COLO829 (cell line): ENCODE measurements at regions not wholly inside any gene's neighbourhood (a gene's known extent, or its start where the extent isn't known, plus 50 kb on each side); places are given as distances from the start of the nearest gene placed in this dataset.
A peak's percentile ranks its signal among the peaks of the same experiment; 100 is the strongest.

ENCODE experiments used
- DNase-seq: peaks from one replicate; pipeline ENCODE4 v3.0.0; 2012; ENCODE audit warnings: low spot score

DNA sequence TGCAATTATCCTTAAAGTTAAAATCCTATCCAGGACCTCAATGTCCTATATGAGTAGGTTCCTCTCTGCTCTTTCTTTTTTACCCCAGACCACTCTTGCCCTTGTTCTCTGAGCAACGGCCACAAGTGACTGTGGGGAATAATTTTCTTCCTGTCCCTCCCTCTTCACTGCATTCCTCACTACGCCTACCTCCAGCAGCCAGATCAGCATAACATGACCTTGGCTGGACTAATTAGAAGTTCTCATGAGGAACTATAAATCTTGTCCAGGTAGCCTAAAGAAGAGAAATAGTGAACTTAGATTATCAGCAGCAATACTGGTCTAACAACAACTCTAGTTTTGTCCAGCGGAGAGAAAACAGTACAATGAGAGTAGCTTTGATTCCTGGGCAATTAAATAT lies 643.8 kb upstream of the KLHL29 start:
- DNase-seq = no peak

DNA sequence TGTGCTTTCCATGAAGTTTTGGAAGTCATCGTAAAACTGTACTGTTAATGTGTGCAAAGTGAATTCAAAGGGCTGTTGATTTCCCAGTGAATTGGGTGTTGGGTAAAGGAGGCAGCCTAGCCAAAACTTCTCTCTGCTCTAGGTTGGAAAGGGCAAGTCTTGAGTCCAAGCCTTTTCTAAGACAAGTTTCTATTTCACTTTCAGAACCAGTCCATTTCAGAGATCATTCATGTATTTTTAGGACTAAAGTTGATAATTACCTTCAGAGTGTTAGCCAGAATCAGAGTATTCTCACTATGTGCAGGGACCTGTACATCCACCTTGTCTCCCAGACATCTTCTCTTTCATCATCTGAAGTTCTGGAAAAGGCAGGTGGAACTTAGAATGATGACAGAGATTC lies 636.1 kb upstream of the KLHL29 start:
- DNase-seq = no peak

- DNase-seq = no peak
These were observed 631.5 kb upstream of the KLHL29 start for GRCh38 chr2:22753476-22753875.

DNA sequence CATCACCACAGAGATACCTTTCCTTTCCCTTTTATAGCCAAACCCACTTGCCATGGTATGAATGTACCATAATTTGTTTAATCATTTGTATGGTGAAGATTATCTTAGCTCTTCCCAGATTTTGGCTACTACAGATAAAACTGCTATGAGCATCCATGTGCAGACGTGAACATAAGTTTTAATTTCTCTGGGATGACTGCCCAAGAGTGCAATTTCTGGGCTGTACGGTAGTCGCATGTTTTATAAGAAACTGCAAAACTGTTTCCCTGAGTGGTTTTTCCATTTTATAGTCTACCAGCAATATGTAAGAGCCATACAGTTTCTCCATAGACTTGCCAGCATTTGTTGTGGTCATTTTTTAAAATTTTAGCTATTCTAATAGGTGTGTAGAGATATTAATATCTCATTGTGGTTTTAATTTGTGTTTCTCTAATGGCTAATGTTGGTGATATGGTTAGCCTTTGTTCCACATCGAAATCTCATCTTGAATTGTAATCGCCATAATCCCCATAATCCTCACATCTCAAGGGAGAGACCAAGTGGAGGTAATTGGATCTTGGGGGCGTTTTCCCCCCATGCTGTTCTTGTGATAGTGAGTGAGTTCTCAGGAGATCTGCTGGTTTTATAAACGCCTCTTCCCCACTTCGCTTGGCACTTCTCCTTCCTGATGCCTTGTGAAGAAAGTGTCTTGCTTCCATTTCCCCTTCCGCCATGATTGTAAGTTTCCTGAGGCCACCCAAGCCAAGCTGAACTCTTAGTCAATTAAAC lies 628.5 kb upstream of the KLHL29 start:
- no peak for DNase-seq

GRCh38 chr2:22769497-22769896 lies 615.5 kb upstream of the KLHL29 start:
- DNase-seq = no peak

- no peak for DNase-seq
These were observed 600.4 kb upstream of the KLHL29 start for GRCh38 chr2:22784566-22784965.

- no peak for DNase-seq
These were observed 598.2 kb upstream of the KLHL29 start for GRCh38 chr2:22786817-22787216.

DNA sequence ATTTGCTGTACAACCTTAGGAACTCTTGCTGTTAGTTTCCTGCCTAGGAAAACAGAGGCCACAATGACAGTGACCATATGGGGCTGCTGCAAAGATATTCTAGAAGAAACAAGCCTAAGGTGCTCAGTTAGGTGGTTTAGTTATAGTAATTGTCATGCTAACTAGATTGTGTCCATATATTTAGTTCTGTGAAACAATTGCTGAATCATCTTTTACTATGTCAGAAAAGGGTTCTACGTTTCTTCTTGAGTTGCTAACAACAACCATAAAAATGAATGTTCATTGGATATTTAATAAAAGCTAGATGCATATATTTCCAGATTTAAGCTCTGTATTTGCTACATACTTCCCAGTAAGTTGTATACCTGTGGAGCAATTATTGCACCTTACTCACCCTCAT lies 597.2 kb upstream of the KLHL29 start:
- no peak for DNase-seq

DNA sequence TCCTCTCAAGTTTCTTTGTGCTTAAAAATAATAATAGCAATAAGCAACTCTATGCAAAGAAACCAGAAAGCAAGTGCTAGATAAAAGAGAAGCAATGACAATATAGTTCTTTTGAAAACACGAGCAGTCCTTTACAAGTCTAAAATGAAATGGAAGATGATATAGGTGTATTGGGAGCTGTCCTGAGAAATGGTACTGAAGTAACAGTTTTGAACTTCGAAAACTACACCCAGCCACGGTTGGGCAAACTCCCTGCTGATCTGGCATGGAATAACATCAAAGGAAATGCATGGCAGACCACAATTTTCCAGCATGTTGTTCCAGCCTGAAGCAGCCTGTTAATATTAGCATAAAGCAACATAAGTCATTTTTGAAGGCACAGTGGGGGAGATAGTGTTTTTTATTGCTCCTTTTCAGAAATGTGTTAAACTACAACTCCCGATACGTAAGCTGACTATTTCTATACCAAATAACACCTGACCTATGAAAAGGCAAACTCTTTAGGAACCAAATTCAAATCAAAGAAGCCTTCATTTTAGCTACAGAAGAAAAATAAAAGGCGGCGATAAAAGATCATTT lies 596.1 kb upstream of the KLHL29 start:
- no peak for DNase-seq

GRCh38 chr2:22795287-22795866 lies 589.6 kb upstream of the KLHL29 start:
- no peak for DNase-seq

- no peak for DNase-seq
These were observed 586.6 kb upstream of the KLHL29 start for GRCh38 chr2:22798386-22798785.

GRCh38 chr2:22800412-22800811 lies 584.6 kb upstream of the KLHL29 start:
- no peak for DNase-seq

- DNase-seq = no peak
These were observed 583.9 kb upstream of the KLHL29 start for GRCh38 chr2:22801071-22801470.

DNA sequence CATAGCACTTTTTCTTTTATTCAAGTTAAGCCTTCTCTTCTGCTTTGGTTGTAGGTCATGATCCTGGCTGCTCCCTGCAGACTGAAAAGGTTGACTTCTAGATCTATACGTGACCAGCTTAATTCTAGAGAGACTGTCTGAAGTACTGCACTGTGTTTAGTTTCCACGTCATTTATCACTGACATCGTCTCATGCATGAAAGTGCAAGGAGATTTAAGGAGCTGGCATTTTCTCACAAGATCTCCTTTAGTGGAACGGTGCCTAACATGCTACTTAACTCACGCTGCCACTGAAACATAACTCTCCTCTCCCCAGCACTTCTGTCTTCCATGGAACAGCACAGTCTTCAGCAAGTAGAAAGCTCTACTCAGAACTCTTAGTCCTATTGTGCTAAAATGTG lies 583.0 kb upstream of the KLHL29 start:
- no peak for DNase-seq

GRCh38 chr2:22807872-22808271 lies 577.1 kb upstream of the KLHL29 start:
- DNase-seq = no peak

GRCh38 chr2:22810602-22811001 lies 574.4 kb upstream of the KLHL29 start:
- no peak for DNase-seq

DNA sequence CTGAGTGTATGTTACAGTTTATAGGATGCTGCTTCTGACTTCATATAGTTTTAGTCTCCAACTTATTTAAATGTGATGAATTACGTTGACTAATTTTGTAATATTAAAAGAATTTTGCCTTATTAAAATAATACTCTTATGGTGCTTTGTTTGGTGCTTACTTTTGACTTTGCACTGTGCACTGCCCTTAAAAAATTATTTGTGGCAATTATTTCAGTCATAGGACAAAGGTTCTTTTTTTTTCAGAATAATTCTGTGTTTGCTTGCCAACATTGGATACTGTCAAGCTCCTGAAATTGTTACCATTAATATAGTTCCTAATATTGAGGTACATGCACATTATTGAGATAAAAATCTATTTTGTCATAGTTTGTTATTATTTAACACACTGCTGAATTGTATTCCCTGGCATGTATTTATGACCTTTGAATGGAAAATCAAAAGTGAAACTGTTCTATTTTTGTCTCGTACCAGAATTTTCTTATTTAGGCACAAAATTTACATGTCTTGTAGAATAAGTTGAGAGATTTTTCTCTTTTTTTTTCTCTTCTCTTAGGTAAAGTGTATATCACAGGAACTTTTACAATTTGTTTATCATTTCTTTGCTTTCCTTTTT lies 572.8 kb upstream of the KLHL29 start:
- DNase-seq = peak; percentile 13

DNA sequence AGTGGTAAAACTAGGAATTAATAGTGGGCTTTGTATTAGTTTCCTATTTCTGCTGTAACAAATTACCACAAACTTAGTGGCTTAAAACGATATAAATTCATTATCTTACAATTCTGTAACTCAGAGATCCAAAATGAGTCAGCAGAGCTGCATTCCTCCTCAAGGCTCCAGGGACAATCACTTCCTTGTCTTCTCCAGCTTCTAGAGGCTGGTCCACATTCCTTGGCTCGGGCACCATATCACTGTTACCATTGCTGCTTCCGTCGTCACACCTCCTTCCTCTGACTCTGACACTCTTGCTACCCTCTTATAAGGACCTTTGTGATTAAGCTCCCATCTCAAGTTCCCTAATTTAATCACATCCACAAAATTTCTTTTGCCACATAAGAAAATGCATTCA lies 567.8 kb upstream of the KLHL29 start:
- peak; percentile 96 for DNase-seq

GRCh38 chr2:22821458-22821857 lies 563.5 kb upstream of the KLHL29 start:
- no peak for DNase-seq

DNA sequence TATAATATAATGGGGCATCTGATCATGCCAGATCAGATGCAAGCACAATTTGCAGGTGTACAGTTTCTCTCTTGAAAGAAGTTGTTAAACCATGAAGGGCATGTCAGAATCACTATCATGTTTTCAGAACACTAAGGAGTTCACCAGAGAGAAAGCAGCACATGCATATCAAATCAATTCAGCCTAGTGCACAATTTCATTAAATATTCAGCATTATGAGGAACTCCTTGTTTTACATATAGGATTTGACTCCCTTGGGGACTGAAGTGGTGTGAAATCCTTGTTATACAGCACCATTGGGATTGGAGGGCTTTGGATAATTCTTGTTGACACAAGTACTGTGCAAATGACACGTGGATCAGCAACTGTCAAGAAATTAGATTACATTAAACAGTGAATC lies 562.1 kb upstream of the KLHL29 start:
- DNase-seq = no peak

- DNase-seq = no peak
These were observed 560.4 kb upstream of the KLHL29 start for GRCh38 chr2:22824618-22825017.

DNA sequence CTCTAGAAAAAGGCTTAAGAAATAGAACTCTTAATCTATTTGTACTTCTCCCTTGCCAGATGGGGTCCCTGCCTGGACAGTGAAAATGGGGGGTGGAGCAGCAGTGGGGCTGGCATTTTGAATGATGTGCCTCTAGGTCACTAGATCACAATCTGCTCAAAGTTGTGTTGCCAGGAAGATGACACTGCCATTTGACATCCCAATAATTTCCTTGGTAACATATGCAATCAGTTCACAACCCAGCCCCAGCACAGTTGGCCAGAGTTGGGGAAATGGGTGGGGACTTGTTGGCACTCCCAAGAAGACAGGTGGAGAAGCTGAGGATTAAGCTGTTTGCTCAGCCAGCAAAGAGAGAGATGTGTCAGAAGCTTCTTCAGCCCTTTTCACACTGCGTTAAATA lies 558.3 kb upstream of the KLHL29 start:
- DNase-seq = no peak

DNA sequence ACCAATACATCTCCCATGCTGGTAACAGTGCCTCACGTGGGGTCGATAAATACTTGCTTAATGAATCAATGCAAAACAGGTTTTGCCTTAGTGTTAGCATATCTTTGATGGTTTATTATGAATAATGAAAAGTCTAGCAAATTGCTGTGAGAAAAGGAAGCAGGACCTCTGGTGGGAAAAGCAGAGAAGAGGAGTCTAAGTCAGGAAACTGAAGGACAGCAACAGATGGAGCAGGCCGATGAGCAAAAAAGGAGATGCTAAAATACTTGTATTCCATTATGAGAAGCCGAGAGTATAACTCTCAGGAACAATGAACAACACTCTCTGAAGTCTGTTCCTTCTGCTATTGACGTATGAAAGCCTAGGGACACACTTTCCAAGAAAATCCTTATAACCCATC lies 555.2 kb upstream of the KLHL29 start:
- no peak for DNase-seq
